Fibroblast of the aortic adventitia (primary cell): ENCODE measurements at regions not wholly inside any gene's neighbourhood (a gene's known extent, or its start where the extent isn't known, plus 50 kb on each side); places are given as distances from the start of the nearest gene placed in this dataset.

Experiments used
- DNase-seq: peaks from one replicate; pipeline ENCODE4 v3.0.0-alpha.2; 2010; ENCODE audit warnings: low read depth
- H3K4me3 ChIP-seq: 2 replicates; pipeline ENCODE4 v1.5.1; 2011; ENCODE audit warnings: low read depth, mild to moderate bottlenecking, control low read depth, low read length, moderate library complexity
- TF ChIP-seq, protein P1 (sequence below): IDR thresholded peaks from 2 replicates; pipeline ENCODE4 v1.5.1; 2011; ENCODE audit warnings: mild to moderate bottlenecking, low read length, control low read depth, inconsistent platforms; ENCODE audit not compliant: insufficient read depth

GRCh38 chr5:79871364-79872120 lies 119.5 kb downstream of the MTX3 start:
- TF ChIP-seq, protein P1, sequence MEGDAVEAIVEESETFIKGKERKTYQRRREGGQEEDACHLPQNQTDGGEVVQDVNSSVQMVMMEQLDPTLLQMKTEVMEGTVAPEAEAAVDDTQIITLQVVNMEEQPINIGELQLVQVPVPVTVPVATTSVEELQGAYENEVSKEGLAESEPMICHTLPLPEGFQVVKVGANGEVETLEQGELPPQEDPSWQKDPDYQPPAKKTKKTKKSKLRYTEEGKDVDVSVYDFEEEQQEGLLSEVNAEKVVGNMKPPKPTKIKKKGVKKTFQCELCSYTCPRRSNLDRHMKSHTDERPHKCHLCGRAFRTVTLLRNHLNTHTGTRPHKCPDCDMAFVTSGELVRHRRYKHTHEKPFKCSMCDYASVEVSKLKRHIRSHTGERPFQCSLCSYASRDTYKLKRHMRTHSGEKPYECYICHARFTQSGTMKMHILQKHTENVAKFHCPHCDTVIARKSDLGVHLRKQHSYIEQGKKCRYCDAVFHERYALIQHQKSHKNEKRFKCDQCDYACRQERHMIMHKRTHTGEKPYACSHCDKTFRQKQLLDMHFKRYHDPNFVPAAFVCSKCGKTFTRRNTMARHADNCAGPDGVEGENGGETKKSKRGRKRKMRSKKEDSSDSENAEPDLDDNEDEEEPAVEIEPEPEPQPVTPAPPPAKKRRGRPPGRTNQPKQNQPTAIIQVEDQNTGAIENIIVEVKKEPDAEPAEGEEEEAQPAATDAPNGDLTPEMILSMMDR, result no peak
- no peak overlapping the region for H3K4me3 ChIP-seq
- no peak for DNase-seq

DNA sequence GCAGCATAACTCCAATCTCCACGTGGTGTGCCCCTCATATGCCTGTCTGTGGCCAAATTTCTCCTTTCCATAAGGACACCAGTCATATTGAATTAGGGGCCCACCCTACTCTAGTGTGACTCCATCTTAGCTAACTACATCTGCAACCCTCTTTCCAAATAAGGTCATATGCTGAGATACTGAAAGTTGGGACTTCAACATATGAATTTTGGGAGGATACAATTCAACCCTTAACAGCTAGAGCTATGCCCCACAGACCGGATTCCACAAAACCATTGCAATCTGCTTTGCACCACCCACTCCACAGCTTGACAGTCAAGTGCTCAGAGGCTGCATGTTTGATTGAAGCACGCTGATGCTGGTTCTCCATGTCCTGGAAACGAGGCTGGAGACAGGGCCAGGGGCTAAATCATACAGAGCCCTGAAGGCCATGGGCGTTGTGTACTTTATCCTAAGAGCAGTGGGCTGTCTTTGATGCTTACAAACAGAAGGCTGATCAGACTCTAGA lies 122.8 kb downstream of the MTX3 start:
- TF ChIP-seq, protein P1, result no peak
- no peak overlapping the region for H3K4me3 ChIP-seq
- DNase-seq, result no peak

- no peak for DNase-seq
- H3K4me3 ChIP-seq, result no peak overlapping the region
- TF ChIP-seq, protein P1, result no peak
Observed at GRCh38 chr5:79865579-79865978, 125.5 kb downstream of the MTX3 start.

GRCh38 chr5:79864364-79864763 lies 126.7 kb downstream of the MTX3 start:
- DNase-seq, result no peak
- TF ChIP-seq, protein P1, result no peak
- H3K4me3 ChIP-seq, result no peak overlapping the region

DNA sequence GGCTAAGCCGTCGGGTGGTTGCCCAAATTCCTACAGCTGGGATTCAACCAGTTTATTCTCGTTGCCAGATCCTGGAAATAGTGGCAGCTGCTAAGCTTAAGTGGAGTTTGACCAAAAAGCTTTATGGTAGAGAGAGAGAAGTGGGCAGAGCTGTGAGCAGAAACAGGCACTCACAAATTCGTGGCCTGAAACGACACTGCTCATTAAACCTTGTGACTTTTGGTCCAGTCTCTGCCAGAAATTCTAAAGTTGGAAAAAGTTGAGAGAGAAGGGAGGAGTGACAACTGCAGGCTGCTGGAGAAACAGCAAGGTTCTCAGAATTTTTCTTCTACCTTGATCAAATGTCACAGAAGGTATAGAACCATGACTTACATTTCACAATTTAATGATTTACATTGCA lies 131.5 kb downstream of the MTX3 start:
- DNase-seq, result no peak
- TF ChIP-seq, protein P1, result no peak
- no peak overlapping the region for H3K4me3 ChIP-seq

- DNase-seq, result no peak
- TF ChIP-seq, protein P1, result no peak
- H3K4me3 ChIP-seq, result no peak overlapping the region
Observed at GRCh38 chr5:79858410-79858723, 132.7 kb downstream of the MTX3 start.
